ENCODE measurements at regions not wholly inside any gene's neighbourhood (a gene's known extent, or its start where the extent isn't known, plus 50 kb on each side); places are given as distances from the start of the nearest gene placed in this dataset.

- Histone ChIP-seq H3K4me3 (ENCODE audit: insufficient read depth, low read depth, low read length) (no peak overlapping the region), H3K4me1 (ENCODE audit: control insufficient read depth, insufficient read depth, low read length) (no peaks in the 10 kb centered on the region), H3K27ac (ENCODE audit: insufficient read depth, low read depth, low read length, poor library complexity, severe bottlenecking) (no peak overlapping the region), H3K36me3 (ENCODE audit: control insufficient read depth, insufficient read depth, low read length) (no peaks in the 10 kb centered on the region), H3K27me3 (ENCODE audit: control insufficient read depth, insufficient read depth, low read length, poor library complexity, severe bottlenecking) (no peaks in the 10 kb centered on the region), H3K9me3 (ENCODE audit: control insufficient read depth, low read length) (no peaks in the 10 kb centered on the region)
- WGBS, 2 experiments: 93 to 94% methylated on average over 2 of the region's 2 CpGs
Measured at GRCh38 chr2:176748662-176749061, 463.9 kb upstream of the HNRNPA3 start.

- no peaks in the 10 kb centered on the region for H3K36me3 ChIP-seq (ENCODE audit: control insufficient read depth, insufficient read depth, low read length)
- no peaks in the 10 kb centered on the region for H3K9me3 ChIP-seq (ENCODE audit: control insufficient read depth, low read length)
- no peak overlapping the region for H3K27ac ChIP-seq (ENCODE audit: insufficient read depth, low read depth, low read length, poor library complexity, severe bottlenecking)
- H3K27me3 ChIP-seq (ENCODE audit: control insufficient read depth, insufficient read depth, low read length, poor library complexity, severe bottlenecking): no peaks in the 10 kb centered on the region
- H3K4me3 ChIP-seq (ENCODE audit: insufficient read depth, low read depth, low read length): no peak overlapping the region
- no peaks in the 10 kb centered on the region for H3K4me1 ChIP-seq (ENCODE audit: control insufficient read depth, insufficient read depth, low read length)
- whole genome bisulfite sequencing, 2 experiments: 89 to 92% methylated on average over 6 of the region's 6 CpGs
Measured at GRCh38 chr2:176751314-176752227, 461.0 kb upstream of the HNRNPA3 start.

- no peak overlapping the region for H3K4me3 ChIP-seq (ENCODE audit: insufficient read depth, low read depth, low read length)
- H3K27me3 ChIP-seq (ENCODE audit: control insufficient read depth, insufficient read depth, low read length, poor library complexity, severe bottlenecking): no peaks in the 10 kb centered on the region
- no peaks in the 10 kb centered on the region for H3K36me3 ChIP-seq (ENCODE audit: control insufficient read depth, insufficient read depth, low read length)
- no peaks in the 10 kb centered on the region for H3K9me3 ChIP-seq (ENCODE audit: control insufficient read depth, low read length)
- no peaks in the 10 kb centered on the region for H3K4me1 ChIP-seq (ENCODE audit: control insufficient read depth, insufficient read depth, low read length)
- WGBS, 2 experiments: 100% methylated on average over 1 of the region's 1 CpG
- no peak overlapping the region for H3K27ac ChIP-seq (ENCODE audit: insufficient read depth, low read depth, low read length, poor library complexity, severe bottlenecking)
Measured at GRCh38 chr2:176752295-176752694, 460.3 kb upstream of the HNRNPA3 start.

GRCh38 chr2:176753205-176753604 is 459.4 kb upstream of the HNRNPA3 start:
- Histone ChIP-seq H3K27me3 (ENCODE audit: control insufficient read depth, insufficient read depth, low read length, poor library complexity, severe bottlenecking) (no peaks in the 10 kb centered on the region), H3K27ac (ENCODE audit: insufficient read depth, low read depth, low read length, poor library complexity, severe bottlenecking) (no peak overlapping the region), H3K9me3 (ENCODE audit: control insufficient read depth, low read length) (no peaks in the 10 kb centered on the region), H3K4me3 (ENCODE audit: insufficient read depth, low read depth, low read length) (no peak overlapping the region), H3K4me1 (ENCODE audit: control insufficient read depth, insufficient read depth, low read length) (no peaks in the 10 kb centered on the region), H3K36me3 (ENCODE audit: control insufficient read depth, insufficient read depth, low read length) (no peaks in the 10 kb centered on the region)
- WGBS, 2 experiments: 84 to 97% methylated on average over 3 of the region's 3 CpGs

GRCh38 chr2:176753752-176754474 is 458.7 kb upstream of the HNRNPA3 start:
- H3K4me1 ChIP-seq (ENCODE audit: control insufficient read depth, insufficient read depth, low read length): no peaks in the 10 kb centered on the region
- H3K36me3 ChIP-seq (ENCODE audit: control insufficient read depth, insufficient read depth, low read length): no peaks in the 10 kb centered on the region
- H3K4me3 ChIP-seq (ENCODE audit: insufficient read depth, low read depth, low read length): no peak overlapping the region
- no peaks in the 10 kb centered on the region for H3K9me3 ChIP-seq (ENCODE audit: control insufficient read depth, low read length)
- WGBS, 2 experiments: 89 to 91% methylated on average over 2 of the region's 2 CpGs
- H3K27me3 ChIP-seq (ENCODE audit: control insufficient read depth, insufficient read depth, low read length, poor library complexity, severe bottlenecking): no peaks in the 10 kb centered on the region
- H3K27ac ChIP-seq (ENCODE audit: insufficient read depth, low read depth, low read length, poor library complexity, severe bottlenecking): no peak overlapping the region

GRCh38 chr2:176755537-176756135 is 457.0 kb upstream of the HNRNPA3 start:
- Histone ChIP-seq H3K27ac (ENCODE audit: insufficient read depth, low read depth, low read length, poor library complexity, severe bottlenecking) (no peak overlapping the region), H3K9me3 (ENCODE audit: control insufficient read depth, low read length) (no peaks in the 10 kb centered on the region), H3K4me3 (ENCODE audit: insufficient read depth, low read depth, low read length) (no peak overlapping the region), H3K4me1 (ENCODE audit: control insufficient read depth, insufficient read depth, low read length) (no peaks in the 10 kb centered on the region), H3K27me3 (ENCODE audit: control insufficient read depth, insufficient read depth, low read length, poor library complexity, severe bottlenecking) (no peaks in the 10 kb centered on the region), H3K36me3 (ENCODE audit: control insufficient read depth, insufficient read depth, low read length) (no peaks in the 10 kb centered on the region)
- 85 to 88% methylated on average over 4 of the region's 4 CpGs for WGBS, 2 experiments

GRCh38 chr2:176758426-176758825 is 454.2 kb upstream of the HNRNPA3 start:
- Histone ChIP-seq H3K4me1 (ENCODE audit: control insufficient read depth, insufficient read depth, low read length) (peaks cover 2% of the 10 kb centered on the region), H3K9me3 (ENCODE audit: control insufficient read depth, low read length) (no peaks in the 10 kb centered on the region), H3K27me3 (ENCODE audit: control insufficient read depth, insufficient read depth, low read length, poor library complexity, severe bottlenecking) (no peaks in the 10 kb centered on the region), H3K36me3 (ENCODE audit: control insufficient read depth, insufficient read depth, low read length) (no peaks in the 10 kb centered on the region), H3K4me3 (ENCODE audit: insufficient read depth, low read depth, low read length) (no peak overlapping the region), H3K27ac (ENCODE audit: insufficient read depth, low read depth, low read length, poor library complexity, severe bottlenecking) (no peak overlapping the region)
- WGBS, 2 experiments: 83 to 96% methylated on average over 2 to 3 of the region's 3 CpGs

- no peak overlapping the region for H3K4me3 ChIP-seq (ENCODE audit: insufficient read depth, low read depth, low read length)
- 82 to 96% methylated on average over 2 to 4 of the region's 4 CpGs for WGBS, 2 experiments
- no peaks in the 10 kb centered on the region for H3K27me3 ChIP-seq (ENCODE audit: control insufficient read depth, insufficient read depth, low read length, poor library complexity, severe bottlenecking)
- no peaks in the 10 kb centered on the region for H3K36me3 ChIP-seq (ENCODE audit: control insufficient read depth, insufficient read depth, low read length)
- peaks cover 16% of the 10 kb centered on the region for H3K4me1 ChIP-seq (ENCODE audit: control insufficient read depth, insufficient read depth, low read length)
- H3K27ac ChIP-seq (ENCODE audit: insufficient read depth, low read depth, low read length, poor library complexity, severe bottlenecking): no peak overlapping the region
- H3K9me3 ChIP-seq (ENCODE audit: control insufficient read depth, low read length): no peaks in the 10 kb centered on the region
Measured at GRCh38 chr2:176760439-176760838, 452.2 kb upstream of the HNRNPA3 start.

GRCh38 chr2:176763130-176763529 is 449.5 kb upstream of the HNRNPA3 start:
- no peak overlapping the region for H3K27ac ChIP-seq (ENCODE audit: insufficient read depth, low read depth, low read length, poor library complexity, severe bottlenecking)
- H3K4me1 ChIP-seq (ENCODE audit: control insufficient read depth, insufficient read depth, low read length): peaks cover 16% of the 10 kb centered on the region
- no peak overlapping the region for H3K4me3 ChIP-seq (ENCODE audit: insufficient read depth, low read depth, low read length)
- 87 to 93% methylated on average over 1 to 2 of the region's 2 CpGs for WGBS, 2 experiments
- no peaks in the 10 kb centered on the region for H3K36me3 ChIP-seq (ENCODE audit: control insufficient read depth, insufficient read depth, low read length)
- no peaks in the 10 kb centered on the region for H3K27me3 ChIP-seq (ENCODE audit: control insufficient read depth, insufficient read depth, low read length, poor library complexity, severe bottlenecking)
- H3K9me3 ChIP-seq (ENCODE audit: control insufficient read depth, low read length): no peaks in the 10 kb centered on the region

- Histone ChIP-seq H3K36me3 (ENCODE audit: control insufficient read depth, insufficient read depth, low read length) (no peaks in the 10 kb centered on the region), H3K27ac (ENCODE audit: insufficient read depth, low read depth, low read length, poor library complexity, severe bottlenecking) (no peak overlapping the region), H3K9me3 (ENCODE audit: control insufficient read depth, low read length) (no peaks in the 10 kb centered on the region), H3K27me3 (ENCODE audit: control insufficient read depth, insufficient read depth, low read length, poor library complexity, severe bottlenecking) (no peaks in the 10 kb centered on the region), H3K4me1 (ENCODE audit: control insufficient read depth, insufficient read depth, low read length) (peaks cover 16% of the 10 kb centered on the region), H3K4me3 (ENCODE audit: insufficient read depth, low read depth, low read length) (no peak overlapping the region)
- 8 to 9% methylated on average over 7 of the region's 7 CpGs for WGBS, 2 experiments
Measured at GRCh38 chr2:176763851-176764404, 448.7 kb upstream of the HNRNPA3 start.

All from ectodermal cell (in vitro differentiated cells).